HG03060 (cell line): ENCODE measurements at regions not wholly inside any gene's neighbourhood (a gene's known extent, or its start where the extent isn't known, plus 50 kb on each side); places are given as distances from the start of the nearest gene placed in this dataset.
A peak's percentile ranks its signal among the peaks of the same experiment; 100 is the strongest.
"Not testable (repeated sequence)": the region's sequence is repeated elsewhere in the genome, so short reads cannot be mapped to it uniquely, and the experiment has no call there.

Experiments
- ATAC-seq: cut with Tn5 transposase; IDR thresholded peaks from one replicate; pipeline ENCODE4 v1.9.1; 2021; ENCODE audit warnings: low read depth, moderate number of reproducible peaks; ENCODE audit not compliant: unreplicated experiment

DNA sequence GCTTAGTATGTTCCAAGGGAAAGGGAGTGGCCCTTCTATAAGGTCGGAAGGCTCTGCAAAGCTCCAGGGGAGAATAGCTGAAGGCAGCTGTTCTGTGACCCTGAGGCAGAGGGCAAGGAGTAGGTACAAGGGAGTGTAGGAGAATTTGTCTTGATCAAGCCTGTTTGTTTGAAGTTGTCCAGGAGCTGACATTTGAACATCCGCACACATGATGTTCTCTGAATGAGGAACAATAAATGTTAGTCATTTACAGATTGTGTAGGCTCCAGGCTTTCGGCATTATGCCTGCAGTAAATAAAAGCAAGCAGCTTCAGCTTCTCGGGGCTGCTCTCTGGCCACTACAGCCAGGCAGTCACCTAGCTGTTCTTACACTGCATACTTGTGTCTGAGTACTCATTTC lies 52.7 kb downstream of the CTAGE6 start:
- ATAC-seq = not testable (repeated sequence)

GRCh38 chr7:143700759-143701699 lies 56.5 kb downstream of the CTAGE6 start:
- peak; percentile 98 for ATAC-seq
